ENCODE measurements at regions not wholly inside any gene's neighbourhood (a gene's known extent, or its start where the extent isn't known, plus 50 kb on each side); places are given as distances from the start of the nearest gene placed in this dataset.

GRCh38 chr16:85462714-85463611 lies 150.2 kb upstream of the GSE1 start:
- DNase-seq, result no peak

DNA sequence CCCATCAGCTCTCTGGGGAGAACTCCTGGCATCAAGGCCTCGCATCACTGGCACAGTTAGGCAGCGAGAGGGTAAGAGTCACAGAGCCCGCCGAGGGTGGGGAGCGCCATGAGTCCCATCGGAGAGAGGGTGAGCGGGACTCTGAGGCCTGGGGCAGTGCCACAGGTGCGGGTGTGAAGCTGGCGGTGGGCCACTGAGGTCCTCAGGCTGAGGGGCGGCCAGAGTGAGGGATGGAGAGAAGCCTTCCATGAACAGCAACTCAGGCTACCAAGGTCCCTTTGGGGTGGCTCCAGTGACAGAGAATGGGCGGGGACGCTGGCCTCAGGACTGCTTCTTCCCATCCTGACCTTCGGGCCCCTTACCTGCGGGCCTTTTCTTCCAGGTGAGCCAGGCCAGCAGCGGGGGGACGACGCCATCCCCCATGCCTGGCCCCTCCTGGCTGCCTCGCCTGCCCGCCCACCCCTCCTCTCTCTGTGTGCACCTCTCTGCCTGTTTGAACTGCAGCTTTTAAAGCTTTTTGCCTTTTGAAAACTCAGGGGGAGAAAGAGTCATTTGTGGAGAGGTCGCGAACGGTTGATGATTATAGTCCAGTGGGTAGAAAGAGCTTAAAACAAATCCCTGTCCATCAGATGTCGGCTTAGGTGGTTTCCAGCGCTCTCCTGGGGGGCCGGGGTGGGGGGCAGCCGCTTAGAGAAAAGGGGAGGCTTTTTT lies 149.3 kb upstream of the GSE1 start:
- no peak for DNase-seq

- DNase-seq, result no peak
Measured at GRCh38 chr16:85464383-85465305, 148.5 kb upstream of the GSE1 start.

DNA sequence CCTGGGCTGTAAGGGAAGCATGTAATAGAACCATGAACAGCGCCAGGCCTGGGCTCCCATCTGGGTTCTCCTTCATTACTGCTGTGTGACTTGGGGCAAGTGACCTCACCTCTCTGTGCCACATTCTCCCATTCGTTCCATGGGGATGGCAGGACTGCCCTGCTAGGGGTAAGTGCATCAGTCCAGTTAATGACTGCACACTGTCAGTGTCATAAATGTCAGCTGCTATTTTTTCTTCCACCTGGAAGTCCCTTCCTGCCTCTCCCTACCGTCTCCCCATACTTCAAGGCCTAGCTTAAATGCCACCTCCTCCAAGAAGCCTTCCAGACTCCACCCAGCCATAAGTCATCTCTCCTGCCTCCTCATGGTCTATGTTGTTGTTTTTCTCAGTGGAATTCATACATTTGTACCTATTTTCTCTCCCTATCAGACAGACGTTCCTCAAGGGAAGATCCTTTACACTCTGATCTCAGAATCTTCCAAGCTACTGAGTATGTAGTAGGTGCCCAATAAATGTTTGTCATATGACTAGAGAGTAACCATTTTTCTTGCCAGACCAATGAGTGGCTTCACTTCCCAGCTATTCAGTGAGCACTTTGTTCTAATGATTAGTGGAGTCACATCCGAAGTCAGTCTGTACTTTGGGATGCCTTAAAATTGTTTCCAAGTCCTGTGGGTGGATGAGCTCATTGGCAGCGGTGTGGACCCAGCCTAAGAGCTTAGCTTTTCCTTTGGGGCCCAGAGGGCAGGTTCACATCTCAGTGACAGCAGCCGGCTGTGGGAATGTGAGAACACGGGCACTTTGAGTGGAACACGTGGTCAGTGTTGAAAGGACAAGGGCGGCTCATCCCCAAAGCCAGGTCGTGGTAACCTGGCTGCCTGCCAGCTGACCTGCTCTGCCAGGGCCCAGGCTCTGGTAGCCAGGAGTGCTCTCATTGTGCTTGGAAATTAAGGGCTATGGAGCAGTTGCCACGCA lies 147.5 kb upstream of the GSE1 start:
- DNase-seq, result no peak

- DNase-seq, result no peak
Measured at GRCh38 chr16:85466304-85466700, 146.8 kb upstream of the GSE1 start.

DNA sequence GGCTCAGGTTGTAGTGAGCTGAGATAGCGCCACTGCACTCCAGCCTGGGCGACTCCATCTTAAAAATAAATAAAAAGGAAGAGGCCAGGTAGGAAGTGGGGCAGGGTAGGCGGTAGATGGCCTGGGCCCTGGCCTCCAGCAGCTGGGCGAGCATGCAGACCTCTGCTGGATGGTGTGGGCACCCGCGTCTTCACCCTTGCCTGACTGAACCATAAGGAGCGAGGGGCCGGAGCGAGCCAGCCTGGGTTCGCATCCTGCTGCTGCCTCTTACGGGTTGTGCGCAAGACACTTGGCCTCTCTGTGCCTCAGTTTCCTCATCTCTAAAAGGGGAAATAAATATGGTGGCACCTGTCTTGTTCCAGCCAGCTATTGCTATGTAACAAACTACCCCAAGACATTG lies 146.1 kb upstream of the GSE1 start:
- no peak for DNase-seq

DNA sequence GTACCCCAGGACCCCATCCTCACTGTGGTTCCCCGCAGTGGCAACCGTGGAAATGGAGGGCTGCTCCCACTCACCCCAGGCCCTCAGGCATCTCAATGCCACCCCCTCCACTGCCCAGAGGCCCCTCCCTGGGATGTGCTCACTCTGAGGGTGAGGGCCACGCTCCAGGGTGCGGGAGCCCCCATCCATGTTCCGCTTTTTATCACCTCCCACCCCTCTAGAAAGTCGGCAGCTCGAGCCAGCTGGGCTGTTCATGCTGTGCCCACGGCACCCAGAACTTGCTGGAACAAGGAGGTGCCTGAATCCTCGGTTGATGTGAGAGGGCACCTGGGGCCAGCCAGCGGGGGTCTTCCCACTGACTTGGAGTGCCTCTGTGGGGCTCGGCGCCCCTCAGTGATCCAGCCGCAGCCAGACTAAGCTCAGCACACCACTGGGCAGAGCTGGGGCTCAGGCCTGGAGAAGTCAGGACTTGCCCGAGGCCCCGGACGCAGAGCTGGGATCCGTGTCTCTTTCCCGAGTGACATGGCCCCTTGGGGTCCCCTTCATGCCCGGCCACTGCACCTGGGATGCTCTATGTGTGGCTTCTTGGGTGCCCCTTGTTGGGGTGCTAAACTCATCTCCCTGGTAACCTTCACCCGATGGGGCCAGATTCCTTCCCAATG lies 143.1 kb upstream of the GSE1 start:
- DNase-seq, result no peak

- no peak for DNase-seq
Measured at GRCh38 chr16:85470873-85471272, 142.2 kb upstream of the GSE1 start.

GRCh38 chr16:85471469-85472431 lies 141.4 kb upstream of the GSE1 start:
- no peak for DNase-seq

GRCh38 chr16:85472514-85472913 lies 140.6 kb upstream of the GSE1 start:
- DNase-seq, result no peak

- DNase-seq, result no peak
Measured at GRCh38 chr16:85473323-85473722, 139.8 kb upstream of the GSE1 start.

- no peak for DNase-seq
Measured at GRCh38 chr16:85473909-85474620, 139.1 kb upstream of the GSE1 start.

GRCh38 chr16:85474621-85475217 lies 138.4 kb upstream of the GSE1 start:
- no peak for DNase-seq

- DNase-seq, result no peak
Measured at GRCh38 chr16:85475233-85475632, 137.9 kb upstream of the GSE1 start.

GRCh38 chr16:85475691-85476300 lies 137.3 kb upstream of the GSE1 start:
- DNase-seq, result no peak

DNA sequence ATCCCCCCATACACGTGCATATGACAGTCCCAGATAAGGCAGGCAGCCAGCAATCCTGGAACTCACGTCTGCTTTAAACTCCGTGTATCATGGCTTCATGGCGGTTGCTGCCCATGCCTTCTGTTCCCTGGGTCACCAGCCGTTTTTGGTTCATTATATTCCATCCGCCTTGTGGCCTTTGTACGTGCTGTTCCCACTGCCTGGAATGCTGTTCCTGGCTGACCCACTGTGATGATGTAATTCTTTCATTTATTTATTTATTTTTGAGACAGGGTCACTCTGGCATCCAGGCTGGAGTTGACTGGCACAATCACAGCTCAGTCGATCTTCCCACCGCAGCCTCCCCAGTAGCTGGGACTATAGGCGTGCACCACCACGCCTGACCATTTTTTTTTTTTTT lies 136.7 kb upstream of the GSE1 start:
- DNase-seq, result no peak

DNA sequence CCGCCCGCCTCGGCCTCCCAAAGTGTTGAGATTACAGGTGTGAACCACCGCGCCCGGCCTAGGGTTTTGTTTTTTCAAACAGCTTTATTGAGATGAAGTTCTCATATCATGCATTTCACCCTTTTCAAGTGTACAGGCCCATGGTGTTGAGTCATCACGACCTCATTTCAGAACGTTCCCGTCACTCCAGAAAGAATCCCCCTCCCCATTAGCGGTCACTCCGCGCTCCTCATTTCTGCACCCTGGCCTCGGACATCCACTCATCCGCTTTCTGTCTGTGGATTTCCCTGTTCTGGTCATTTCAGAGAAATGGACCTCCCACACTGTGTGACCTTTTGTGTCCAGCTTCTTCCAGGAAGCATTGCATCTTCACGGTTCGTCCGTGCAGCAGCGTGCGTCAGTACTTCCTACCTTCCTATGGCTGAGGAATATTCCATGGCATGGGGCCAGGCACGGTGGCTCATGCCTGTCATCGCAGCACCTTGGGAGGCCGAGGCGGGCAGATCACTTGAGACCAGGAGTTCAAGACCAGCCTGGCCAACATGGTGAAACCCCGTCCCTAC lies 135.2 kb upstream of the GSE1 start:
- DNase-seq, result no peak
